Type B pancreatic cell (in vitro differentiated cells): ENCODE measurements at regions not wholly inside any gene's neighbourhood (a gene's known extent, or its start where the extent isn't known, plus 50 kb on each side); places are given as distances from the start of the nearest gene placed in this dataset.
"Not testable (repeated sequence)": the region's sequence is repeated elsewhere in the genome, so short reads cannot be mapped to it uniquely, and the experiment has no call there.

Source experiments
- DNase-seq: peaks from one replicate; pipeline ENCODE4 v3.0.0; 2021; ENCODE audit warnings: mixed read lengths; ENCODE audit not compliant: unreplicated experiment; ENCODE audit errors: extremely low spot score
- H3K27ac Mint-ChIP-seq: 2 replicates; pipeline ENCODE4 v1.8.0; 2021; ENCODE audit warnings: mild to moderate bottlenecking, mixed read lengths
- H3K27me3 Mint-ChIP-seq: 2 replicates; pipeline ENCODE4 v1.8.0; 2021; ENCODE audit warnings: mixed read lengths
- H3K36me3 Mint-ChIP-seq: 2 replicates; pipeline ENCODE4 v1.8.0; 2021; ENCODE audit warnings: mixed read lengths
- H3K4me1 Mint-ChIP-seq: one replicate; pipeline ENCODE4 v1.8.0; 2021; ENCODE audit warnings: mixed read lengths; ENCODE audit not compliant: unreplicated experiment
- H3K4me3 Mint-ChIP-seq: 2 replicates; pipeline ENCODE4 v1.8.0; 2021; ENCODE audit warnings: mild to moderate bottlenecking, mixed read lengths
- H3K9me3 Mint-ChIP-seq: 2 replicates; pipeline ENCODE4 v1.8.0; 2021; ENCODE audit warnings: mixed read lengths
- TF ChIP-seq, protein P1 (sequence below): fragments of 200-600 bp; sonication (generic); conservative IDR thresholded peaks from 2 replicates; pipeline ENCODE4 v1.5.0; 2021; ENCODE audit warnings: antibody characterized with exemption, mild to moderate bottlenecking

DNA sequence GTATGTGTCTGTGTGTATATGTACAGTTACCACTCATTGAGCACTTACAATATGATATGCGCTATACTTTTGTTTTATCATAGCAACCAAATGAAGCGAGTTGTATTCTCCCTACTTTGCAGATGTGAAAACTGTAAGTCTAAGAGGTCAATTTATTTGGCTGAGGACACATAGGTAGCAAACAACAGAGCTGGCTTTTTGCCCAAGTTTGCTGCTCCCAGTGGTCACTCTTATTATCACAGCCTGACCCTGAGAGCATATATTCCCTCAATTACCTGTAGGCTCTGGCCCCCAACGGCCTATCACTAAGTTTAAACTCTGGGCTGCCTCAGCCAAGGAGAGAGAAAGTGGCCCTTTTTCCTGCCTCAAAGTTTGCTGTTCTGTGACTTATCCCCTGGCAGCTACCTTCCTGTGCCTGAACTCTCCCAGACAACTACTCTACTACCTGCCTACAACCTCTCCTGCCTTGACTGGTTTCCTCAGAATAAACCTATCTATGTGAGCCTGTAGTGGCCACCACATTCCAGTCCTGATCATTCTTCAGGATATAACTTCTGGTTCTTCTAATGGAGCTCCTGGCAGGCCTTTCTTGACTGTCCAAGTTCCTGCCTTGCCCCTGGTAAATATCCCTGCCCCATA is 221.8 kb downstream of the FRK start:
- Mint-ChIP-seq H3K27me3 (no peaks in the 10 kb centered on the region), H3K4me3 (no peak overlapping the region), H3K36me3 (no peaks in the 10 kb centered on the region), H3K27ac (no peak overlapping the region), H3K4me1 (no peaks in the 10 kb centered on the region), H3K9me3 (peaks cover 3% of the 10 kb centered on the region)
- TF ChIP-seq, protein P1, sequence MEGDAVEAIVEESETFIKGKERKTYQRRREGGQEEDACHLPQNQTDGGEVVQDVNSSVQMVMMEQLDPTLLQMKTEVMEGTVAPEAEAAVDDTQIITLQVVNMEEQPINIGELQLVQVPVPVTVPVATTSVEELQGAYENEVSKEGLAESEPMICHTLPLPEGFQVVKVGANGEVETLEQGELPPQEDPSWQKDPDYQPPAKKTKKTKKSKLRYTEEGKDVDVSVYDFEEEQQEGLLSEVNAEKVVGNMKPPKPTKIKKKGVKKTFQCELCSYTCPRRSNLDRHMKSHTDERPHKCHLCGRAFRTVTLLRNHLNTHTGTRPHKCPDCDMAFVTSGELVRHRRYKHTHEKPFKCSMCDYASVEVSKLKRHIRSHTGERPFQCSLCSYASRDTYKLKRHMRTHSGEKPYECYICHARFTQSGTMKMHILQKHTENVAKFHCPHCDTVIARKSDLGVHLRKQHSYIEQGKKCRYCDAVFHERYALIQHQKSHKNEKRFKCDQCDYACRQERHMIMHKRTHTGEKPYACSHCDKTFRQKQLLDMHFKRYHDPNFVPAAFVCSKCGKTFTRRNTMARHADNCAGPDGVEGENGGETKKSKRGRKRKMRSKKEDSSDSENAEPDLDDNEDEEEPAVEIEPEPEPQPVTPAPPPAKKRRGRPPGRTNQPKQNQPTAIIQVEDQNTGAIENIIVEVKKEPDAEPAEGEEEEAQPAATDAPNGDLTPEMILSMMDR = peak; percentile 67
- no peak for DNase-seq

DNA sequence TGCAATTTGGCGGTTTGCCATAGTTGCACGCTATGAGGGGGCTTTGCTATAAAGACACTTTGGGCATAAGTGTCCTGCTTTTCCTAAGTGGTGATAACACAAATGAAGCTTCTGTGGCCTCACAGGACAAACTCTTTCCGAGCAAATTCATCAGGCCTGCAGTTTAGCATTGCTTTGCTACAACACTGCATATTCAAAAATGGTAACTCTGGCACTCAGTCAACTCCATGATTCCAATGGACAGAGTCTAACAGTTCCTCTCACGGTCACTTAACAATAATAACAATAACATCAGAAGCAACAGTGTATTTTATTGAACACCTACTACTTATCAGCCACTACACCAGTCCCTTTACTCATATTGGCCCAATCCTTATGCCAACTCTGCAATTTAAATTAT is 222.5 kb downstream of the FRK start:
- H3K4me3 Mint-ChIP-seq = no peak overlapping the region
- peaks cover 3% of the 10 kb centered on the region for H3K9me3 Mint-ChIP-seq
- H3K27ac Mint-ChIP-seq = no peak overlapping the region
- no peaks in the 10 kb centered on the region for H3K4me1 Mint-ChIP-seq
- no peaks in the 10 kb centered on the region for H3K27me3 Mint-ChIP-seq
- TF ChIP-seq, protein P1 = no peak
- DNase-seq = no peak
- no peaks in the 10 kb centered on the region for H3K36me3 Mint-ChIP-seq

DNA sequence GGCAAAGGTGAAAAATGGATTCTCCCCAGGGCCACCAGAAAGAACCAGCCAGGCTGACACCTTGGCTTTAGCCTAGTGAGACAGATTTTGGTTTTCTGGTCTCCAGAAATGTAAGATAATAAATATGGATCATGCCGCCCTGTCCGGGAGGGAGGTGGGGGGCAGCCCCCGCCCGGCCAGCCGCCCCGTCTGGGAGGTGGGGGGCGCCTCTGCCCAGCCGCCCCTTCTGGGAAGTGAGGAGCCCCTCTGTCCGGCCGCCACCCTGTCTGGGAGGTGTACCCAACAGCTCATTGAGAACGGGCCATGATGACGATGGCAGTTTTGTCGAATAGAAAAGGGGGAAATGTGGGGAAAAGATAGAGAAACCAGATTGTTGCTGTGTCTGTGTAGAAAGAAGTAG is 224.3 kb downstream of the FRK start:
- not testable (repeated sequence) for H3K27ac Mint-ChIP-seq, DNase-seq, H3K4me3 Mint-ChIP-seq, H3K4me1 Mint-ChIP-seq, H3K36me3 Mint-ChIP-seq, H3K27me3 Mint-ChIP-seq, H3K9me3 Mint-ChIP-seq

DNA sequence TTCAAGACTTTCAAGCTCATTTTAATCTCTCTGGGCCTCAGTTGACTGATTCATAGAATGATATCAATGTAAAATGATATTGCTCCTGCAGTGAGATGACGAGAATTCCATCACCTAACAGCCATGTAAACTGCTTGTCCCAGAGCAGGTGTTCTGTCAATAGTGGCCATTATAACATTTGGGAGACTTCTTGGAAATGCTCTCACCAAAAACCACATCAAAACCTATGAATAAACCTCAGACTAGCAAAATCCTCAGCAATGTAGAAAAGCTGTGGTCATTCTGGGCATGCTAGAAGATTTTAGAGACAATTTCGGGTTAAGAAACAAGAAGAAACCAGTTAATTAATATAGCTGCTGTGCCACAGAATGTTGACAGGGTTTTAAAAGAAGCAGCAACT is 225.4 kb downstream of the FRK start:
- Mint-ChIP-seq H3K4me3 (no peak overlapping the region), H3K9me3 (peaks cover 3% of the 10 kb centered on the region), H3K27me3 (no peaks in the 10 kb centered on the region), H3K36me3 (no peaks in the 10 kb centered on the region), H3K4me1 (no peaks in the 10 kb centered on the region), H3K27ac (no peak overlapping the region)
- TF ChIP-seq, protein P1 = no peak
- no peak for DNase-seq

DNA sequence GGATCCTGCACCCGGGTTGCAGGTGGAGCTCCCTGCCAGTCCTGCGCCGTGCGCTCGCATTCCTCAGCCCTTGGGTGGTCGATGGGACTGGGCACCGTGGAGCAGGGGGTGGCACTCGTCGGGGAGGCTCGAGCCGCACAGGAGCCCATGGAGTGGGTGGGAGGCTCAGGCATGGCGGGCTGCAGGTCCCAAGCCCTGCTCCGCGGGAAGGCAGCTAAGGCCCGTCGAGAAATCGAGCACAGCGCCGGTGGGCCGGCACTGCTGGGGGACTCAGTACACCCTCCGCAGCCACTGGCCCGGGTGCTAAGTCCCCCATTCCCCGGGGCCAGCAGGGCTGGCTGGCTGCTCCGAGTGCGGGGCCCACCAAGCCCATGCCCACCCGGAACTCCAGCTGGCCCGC is 226.1 kb downstream of the FRK start:
- H3K27ac Mint-ChIP-seq, H3K9me3 Mint-ChIP-seq, H3K36me3 Mint-ChIP-seq, DNase-seq, H3K4me1 Mint-ChIP-seq, H3K4me3 Mint-ChIP-seq, H3K27me3 Mint-ChIP-seq: not testable (repeated sequence)

DNA sequence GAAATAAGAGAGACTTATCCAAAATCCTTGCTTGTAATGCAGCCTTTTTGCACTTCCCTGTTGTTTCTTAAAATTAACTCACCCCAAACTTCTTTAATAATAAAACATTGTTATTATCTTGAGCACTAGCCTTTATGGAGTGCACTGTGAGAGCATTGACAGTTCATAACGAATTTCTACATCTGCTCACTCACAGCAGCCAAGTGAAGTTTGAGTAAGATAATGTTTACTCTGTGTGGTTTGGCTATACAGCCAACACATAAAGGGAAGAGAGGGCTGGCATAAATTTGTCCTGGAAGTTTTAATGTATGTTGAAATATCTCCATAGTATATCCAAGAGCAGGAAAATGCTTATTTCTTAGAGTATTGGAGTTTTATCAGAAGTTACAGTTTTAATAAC is 227.9 kb downstream of the FRK start:
- Mint-ChIP-seq H3K36me3 (no peaks in the 10 kb centered on the region), H3K4me1 (no peaks in the 10 kb centered on the region), H3K4me3 (no peak overlapping the region), H3K27ac (no peak overlapping the region), H3K27me3 (no peaks in the 10 kb centered on the region), H3K9me3 (peaks cover 3% of the 10 kb centered on the region)
- TF ChIP-seq, protein P1 = no peak
- no peak for DNase-seq

DNA sequence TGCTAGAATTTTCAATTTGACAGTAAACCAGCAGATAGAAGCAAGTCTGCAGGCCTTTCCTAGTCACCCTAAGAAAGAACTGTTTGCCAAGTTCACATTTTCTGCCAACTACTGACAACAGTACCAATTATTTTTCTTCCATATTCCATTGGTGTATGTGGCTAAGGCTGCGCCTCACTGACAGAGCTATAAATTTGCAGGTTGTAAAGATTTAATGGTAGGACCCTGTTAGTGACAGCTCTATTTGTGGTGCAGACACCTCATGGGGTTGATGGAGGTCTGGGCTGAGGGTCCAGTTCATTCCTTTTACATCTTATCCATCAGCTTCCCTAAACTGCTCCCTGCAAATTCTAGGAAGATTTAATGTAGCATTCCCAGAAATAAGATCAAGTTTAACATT is 228.5 kb downstream of the FRK start:
- Mint-ChIP-seq H3K4me3 (no peak overlapping the region), H3K4me1 (no peaks in the 10 kb centered on the region), H3K27me3 (no peaks in the 10 kb centered on the region), H3K36me3 (no peaks in the 10 kb centered on the region), H3K9me3 (peaks cover 3% of the 10 kb centered on the region), H3K27ac (no peak overlapping the region)
- TF ChIP-seq, protein P1 = no peak
- no peak for DNase-seq
